A673 (cell line): ENCODE measurements at regions not wholly inside any gene's neighbourhood (a gene's known extent, or its start where the extent isn't known, plus 50 kb on each side); places are given as distances from the start of the nearest gene placed in this dataset.

Source experiments
- BruUV-seq: library from RNA; stranded (reverse); fragments of 400-500 nt; replicated peaks from 2 replicates; lab custom pipeline; 2021; lab: Mats Ljungman, UMichigan
- CTCF ChIA-PET: fragments of 300-600 bp; sonication (Branson Sonifier 250); formaldehyde crosslinking; loops from one replicate; lab custom pipeline; 2022; ENCODE audit warnings: antibody characterized with exemption; lab: Charles Lee
- POLR2A ChIA-PET: fragments of 300-600 bp; sonication (Branson Sonifier 250); formaldehyde crosslinking; loops from one replicate; lab custom pipeline; 2022; ENCODE audit warnings: antibody characterized with exemption; ENCODE audit not compliant: low non-redundant PET; lab: Charles Lee
- DNase-seq: peaks from one replicate; pipeline ENCODE4 v3.0.0-alpha.2; 2015; ENCODE audit warnings: low spot score
- H3K27ac ChIP-seq: fragments of 200-600 bp; sonication (generic); 2 replicates; pipeline ENCODE4 v1.5.1; 2016; ENCODE audit warnings: mixed run types, low read depth, mild to moderate bottlenecking, mixed read lengths, antibody characterized with exemption, low read length; ENCODE audit not compliant: poor library complexity, severe bottlenecking
- H3K27me3 ChIP-seq: fragments of 200-600 bp; sonication (generic); replicated peaks from 2 replicates; pipeline ENCODE4 v1.6.1; 2017; ENCODE audit warnings: mixed run types, low read depth, mild to moderate bottlenecking, mixed read lengths, antibody characterized with exemption, low read length; ENCODE audit not compliant: insufficient read depth, poor library complexity
- H3K36me3 ChIP-seq: fragments of 200-600 bp; sonication (generic); 2 replicates; pipeline ENCODE4 v1.6.1; 2016; ENCODE audit warnings: mixed run types, mild to moderate bottlenecking, mixed read lengths, antibody characterized with exemption, low read length; ENCODE audit not compliant: insufficient read depth, poor library complexity, severe bottlenecking
- H3K4me1 ChIP-seq: fragments of 200-600 bp; sonication (generic); 2 replicates; pipeline ENCODE4 v1.6.1; 2017; ENCODE audit warnings: mixed run types, mild to moderate bottlenecking, mixed read lengths, antibody characterized with exemption, low read length; ENCODE audit not compliant: insufficient read depth, poor library complexity, severe bottlenecking
- H3K4me3 ChIP-seq: fragments of 200-600 bp; sonication (generic); 2 replicates; pipeline ENCODE4 v1.5.1; 2016; ENCODE audit warnings: low read depth, mixed run types, mild to moderate bottlenecking, mixed read lengths, low read length; ENCODE audit not compliant: poor library complexity, severe bottlenecking
- H3K9me3 ChIP-seq: fragments of 200-600 bp; sonication (generic); 2 replicates; pipeline ENCODE4 v1.6.1; 2016; ENCODE audit warnings: mixed run types, low read depth, mild to moderate bottlenecking, mixed read lengths, antibody characterized with exemption, low read length; ENCODE audit not compliant: poor library complexity, severe bottlenecking
- EZH2 ChIP-seq: fragments of 200-600 bp; sonication (generic); IDR thresholded peaks from 2 replicates; pipeline ENCODE4 v1.6.1; 2017; ENCODE audit warnings: borderline replicate concordance, low read depth, mild to moderate bottlenecking, mixed read lengths, antibody characterized with exemption, low read length; ENCODE audit not compliant: poor library complexity, severe bottlenecking
- intact Hi-C: fragments of 100-400 bp; cut with micrococcal nuclease; formaldehyde crosslinking; loops from one replicate; pipeline ENCODE4 v1.10.0; 2022; ENCODE audit not compliant: unreplicated experiment
- TF ChIP-seq, protein P1 (sequence below): fragments of 300-800, 200-600 bp; sonication (generic); conservative IDR thresholded peaks from 2 replicates; pipeline ENCODE4 v1.5.1; 2017; ENCODE audit warnings: low read depth, mild to moderate bottlenecking, antibody characterized with exemption, low read length, moderate library complexity, mixed read lengths

DNA sequence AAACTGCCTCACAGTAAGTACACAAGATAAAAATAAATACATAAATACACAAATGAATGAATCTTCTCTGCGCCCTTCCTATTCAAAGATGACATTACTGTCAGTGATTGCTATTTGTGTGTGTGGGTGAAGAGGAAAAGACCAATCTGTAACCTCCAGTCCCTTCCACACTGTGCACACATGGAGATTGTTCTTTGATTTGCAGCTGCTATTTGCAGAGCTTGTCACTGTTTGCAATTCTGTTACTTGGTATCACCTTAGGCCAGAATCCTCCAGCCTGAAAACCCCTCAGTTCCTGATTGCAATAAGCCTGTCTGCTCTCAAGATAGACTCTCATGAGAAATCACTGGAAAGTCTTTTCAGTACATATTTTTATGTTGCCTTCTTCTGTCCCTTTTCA lies 1314.9 kb downstream of the PCDH9 start:
- BruUV-seq, result no TSS peak
- H3K27ac ChIP-seq, result no peak overlapping the region
- no peaks in the 10 kb centered on the region for H3K27me3 ChIP-seq
- TF ChIP-seq, protein P1, sequence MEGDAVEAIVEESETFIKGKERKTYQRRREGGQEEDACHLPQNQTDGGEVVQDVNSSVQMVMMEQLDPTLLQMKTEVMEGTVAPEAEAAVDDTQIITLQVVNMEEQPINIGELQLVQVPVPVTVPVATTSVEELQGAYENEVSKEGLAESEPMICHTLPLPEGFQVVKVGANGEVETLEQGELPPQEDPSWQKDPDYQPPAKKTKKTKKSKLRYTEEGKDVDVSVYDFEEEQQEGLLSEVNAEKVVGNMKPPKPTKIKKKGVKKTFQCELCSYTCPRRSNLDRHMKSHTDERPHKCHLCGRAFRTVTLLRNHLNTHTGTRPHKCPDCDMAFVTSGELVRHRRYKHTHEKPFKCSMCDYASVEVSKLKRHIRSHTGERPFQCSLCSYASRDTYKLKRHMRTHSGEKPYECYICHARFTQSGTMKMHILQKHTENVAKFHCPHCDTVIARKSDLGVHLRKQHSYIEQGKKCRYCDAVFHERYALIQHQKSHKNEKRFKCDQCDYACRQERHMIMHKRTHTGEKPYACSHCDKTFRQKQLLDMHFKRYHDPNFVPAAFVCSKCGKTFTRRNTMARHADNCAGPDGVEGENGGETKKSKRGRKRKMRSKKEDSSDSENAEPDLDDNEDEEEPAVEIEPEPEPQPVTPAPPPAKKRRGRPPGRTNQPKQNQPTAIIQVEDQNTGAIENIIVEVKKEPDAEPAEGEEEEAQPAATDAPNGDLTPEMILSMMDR, result no peak
- TF ChIP-seq EZH2, result no peak
- POLR2A ChIA-PET, result no interaction called here
- no peak for DNase-seq
- no peaks in the 10 kb centered on the region for H3K9me3 ChIP-seq
- H3K36me3 ChIP-seq, result no peaks in the 10 kb centered on the region
- CTCF ChIA-PET, result no interaction called here
- no peak overlapping the region for H3K4me3 ChIP-seq
- no peaks in the 10 kb centered on the region for H3K4me1 ChIP-seq
- intact Hi-C loops, result no loop called here

DNA sequence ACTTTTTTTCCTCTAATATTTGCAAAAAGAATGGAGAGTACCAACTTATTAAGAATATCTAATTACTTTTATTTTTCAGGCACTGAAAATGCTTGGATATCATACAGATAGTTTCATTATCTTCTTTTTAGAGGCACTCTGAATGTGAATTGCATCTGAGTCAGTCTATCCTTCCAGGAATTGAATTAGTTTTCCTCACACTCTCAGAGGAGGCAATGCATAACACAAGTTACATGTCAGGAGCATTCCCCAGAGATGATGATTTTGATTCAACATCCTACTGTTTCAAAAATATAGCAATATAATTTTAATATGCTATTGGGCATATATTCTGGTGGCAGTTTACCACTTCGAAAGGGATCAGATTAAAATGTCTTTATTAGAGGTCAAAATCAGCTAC lies 1315.4 kb downstream of the PCDH9 start:
- no peaks in the 10 kb centered on the region for H3K4me1 ChIP-seq
- intact Hi-C loops, result no loop called here
- ChIA-PET CTCF (no interaction called here), POLR2A (no interaction called here)
- TF ChIP-seq EZH2, result no peak
- TF ChIP-seq, protein P1, result no peak
- no peaks in the 10 kb centered on the region for H3K9me3 ChIP-seq
- no peak for DNase-seq
- BruUV-seq, result no TSS peak
- H3K27ac ChIP-seq, result no peak overlapping the region
- H3K27me3 ChIP-seq, result no peaks in the 10 kb centered on the region
- H3K36me3 ChIP-seq, result no peaks in the 10 kb centered on the region
- H3K4me3 ChIP-seq, result no peak overlapping the region

DNA sequence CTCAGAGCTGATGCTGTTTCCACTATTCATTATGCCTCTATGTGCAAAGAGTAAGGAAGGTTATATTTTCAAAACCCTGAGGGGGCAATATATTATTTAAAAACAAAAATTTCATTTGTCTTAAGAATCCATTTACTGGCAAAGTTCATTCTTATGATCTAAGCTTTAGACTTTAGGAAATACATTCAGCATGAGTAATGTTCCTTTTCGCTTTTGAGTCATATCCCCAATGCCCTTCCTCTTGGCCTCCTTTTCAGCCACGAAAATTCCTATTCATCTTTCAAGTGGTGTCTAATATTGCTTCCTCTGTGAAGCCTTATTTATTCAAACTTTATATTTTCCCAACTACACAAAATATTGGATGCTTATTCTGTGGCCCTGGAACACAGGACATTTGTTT lies 1317.0 kb downstream of the PCDH9 start:
- no peak for TF ChIP-seq EZH2
- TF ChIP-seq, protein P1, result no peak
- POLR2A ChIA-PET, result no interaction called here
- H3K27ac ChIP-seq, result no peak overlapping the region

More for the DNA sequence above, 1317.0 kb downstream of the PCDH9 start:
- Histone ChIP-seq H3K9me3 (no peaks in the 10 kb centered on the region), H3K4me3 (no peak overlapping the region), H3K4me1 (no peaks in the 10 kb centered on the region), H3K36me3 (no peaks in the 10 kb centered on the region), H3K27me3 (no peaks in the 10 kb centered on the region)
- CTCF ChIA-PET, result no interaction called here
- no TSS peak for BruUV-seq
- no peak for DNase-seq
- intact Hi-C loops, result no loop called here
